RWPE1 (cell line): ENCODE measurements at regions not wholly inside any gene's neighbourhood (a gene's known extent, or its start where the extent isn't known, plus 50 kb on each side); places are given as distances from the start of the nearest gene placed in this dataset.

Experiments used
- CTCF ChIA-PET: fragments of 350-600 bp; sonication (Branson Sonifier 250); formaldehyde crosslinking; extraction: SDS; loops from one replicate; lab custom pipeline; 2021; lab: Yijun Ruan, JAX
- POLR2A ChIA-PET: fragments of 400-600 bp; formaldehyde crosslinking; extraction: SDS; loops from one replicate; lab custom pipeline; 2020; ENCODE audit warnings: antibody characterized with exemption; ENCODE audit not compliant: low non-redundant PET; lab: Yijun Ruan, JAX
- DNase-seq: peaks from one replicate; pipeline ENCODE4 v3.0.0; 2012; ENCODE audit warnings: low spot score
- H3K27ac ChIP-seq: fragments of 450-650 bp; 2 replicates; pipeline ENCODE4 v1.5.1; 2017
- TF ChIP-seq, protein P1 (sequence below): fragments of 450-650 bp; conservative IDR thresholded peaks from 2 replicates; pipeline ENCODE4 v1.5.1; 2017; ENCODE audit warnings: low read depth, mild to moderate bottlenecking

DNA sequence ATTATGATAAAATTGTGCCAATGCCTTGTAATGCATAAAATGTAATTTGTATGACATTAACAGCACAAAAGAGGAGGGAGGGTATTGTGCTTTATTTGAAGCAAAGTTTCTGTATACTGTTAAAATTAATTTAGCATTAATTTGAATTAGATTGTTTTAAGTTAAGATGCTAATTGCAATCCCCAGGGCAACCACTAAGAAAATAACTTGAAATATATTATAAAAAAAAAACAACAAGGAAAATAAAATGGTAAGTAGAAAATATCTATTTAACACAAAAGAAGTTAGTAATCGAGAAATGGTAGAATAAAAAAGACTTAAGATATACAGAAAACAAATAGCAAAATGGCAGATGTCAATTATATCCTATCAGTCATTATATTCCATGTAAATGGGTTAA, 131.4 kb upstream of the KAZN start:
- TF ChIP-seq, protein P1, sequence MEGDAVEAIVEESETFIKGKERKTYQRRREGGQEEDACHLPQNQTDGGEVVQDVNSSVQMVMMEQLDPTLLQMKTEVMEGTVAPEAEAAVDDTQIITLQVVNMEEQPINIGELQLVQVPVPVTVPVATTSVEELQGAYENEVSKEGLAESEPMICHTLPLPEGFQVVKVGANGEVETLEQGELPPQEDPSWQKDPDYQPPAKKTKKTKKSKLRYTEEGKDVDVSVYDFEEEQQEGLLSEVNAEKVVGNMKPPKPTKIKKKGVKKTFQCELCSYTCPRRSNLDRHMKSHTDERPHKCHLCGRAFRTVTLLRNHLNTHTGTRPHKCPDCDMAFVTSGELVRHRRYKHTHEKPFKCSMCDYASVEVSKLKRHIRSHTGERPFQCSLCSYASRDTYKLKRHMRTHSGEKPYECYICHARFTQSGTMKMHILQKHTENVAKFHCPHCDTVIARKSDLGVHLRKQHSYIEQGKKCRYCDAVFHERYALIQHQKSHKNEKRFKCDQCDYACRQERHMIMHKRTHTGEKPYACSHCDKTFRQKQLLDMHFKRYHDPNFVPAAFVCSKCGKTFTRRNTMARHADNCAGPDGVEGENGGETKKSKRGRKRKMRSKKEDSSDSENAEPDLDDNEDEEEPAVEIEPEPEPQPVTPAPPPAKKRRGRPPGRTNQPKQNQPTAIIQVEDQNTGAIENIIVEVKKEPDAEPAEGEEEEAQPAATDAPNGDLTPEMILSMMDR: no peak
- DNase-seq: no peak
- no peak overlapping the region for H3K27ac ChIP-seq
- ChIA-PET CTCF (no interaction called here), POLR2A (no interaction called here)

DNA sequence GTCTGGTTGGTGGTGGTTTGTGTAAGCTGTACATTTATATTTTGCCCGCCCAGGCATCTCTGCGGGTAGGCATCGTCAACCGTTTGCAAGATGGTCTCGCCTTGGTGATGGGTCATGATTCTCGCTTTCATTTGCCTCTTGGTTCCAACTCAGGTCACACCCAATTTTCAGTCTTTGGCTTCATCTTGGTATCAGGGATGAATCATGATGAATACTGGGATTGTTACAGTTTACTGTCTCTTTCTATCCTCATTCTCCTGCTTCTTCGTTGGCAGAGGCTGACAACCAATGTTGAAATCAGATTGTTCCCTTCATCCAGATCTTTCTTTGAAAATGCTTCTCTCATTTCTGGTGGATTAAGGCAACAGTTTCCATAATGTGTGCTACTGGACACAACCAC, 129.7 kb upstream of the KAZN start:
- TF ChIP-seq, protein P1: no peak
- no peak for DNase-seq
- no peak overlapping the region for H3K27ac ChIP-seq
- CTCF ChIA-PET: no interaction called here
- POLR2A ChIA-PET: no interaction called here

DNA sequence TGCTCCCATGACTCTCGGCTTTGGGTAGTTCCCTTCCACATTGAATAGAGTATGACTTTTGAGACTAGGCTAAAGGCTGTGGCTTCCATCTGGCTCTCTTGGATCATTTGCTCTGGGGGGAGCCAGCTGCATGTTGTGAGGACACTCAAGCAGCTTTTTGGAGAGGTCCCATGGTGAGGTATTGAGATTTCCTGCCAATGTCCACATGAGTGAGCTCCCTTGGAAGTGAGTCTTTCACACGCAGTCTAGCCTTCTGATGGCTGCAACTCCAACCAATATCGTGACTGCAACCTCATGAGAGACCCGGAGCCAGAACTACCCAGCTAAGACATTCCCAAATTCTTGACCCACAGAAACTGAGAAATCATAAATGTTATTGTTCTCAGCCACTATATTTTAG, 127.7 kb upstream of the KAZN start:
- TF ChIP-seq, protein P1: no peak
- POLR2A ChIA-PET: no interaction called here
- no peak overlapping the region for H3K27ac ChIP-seq
- CTCF ChIA-PET: no interaction called here
- DNase-seq: no peak

DNA sequence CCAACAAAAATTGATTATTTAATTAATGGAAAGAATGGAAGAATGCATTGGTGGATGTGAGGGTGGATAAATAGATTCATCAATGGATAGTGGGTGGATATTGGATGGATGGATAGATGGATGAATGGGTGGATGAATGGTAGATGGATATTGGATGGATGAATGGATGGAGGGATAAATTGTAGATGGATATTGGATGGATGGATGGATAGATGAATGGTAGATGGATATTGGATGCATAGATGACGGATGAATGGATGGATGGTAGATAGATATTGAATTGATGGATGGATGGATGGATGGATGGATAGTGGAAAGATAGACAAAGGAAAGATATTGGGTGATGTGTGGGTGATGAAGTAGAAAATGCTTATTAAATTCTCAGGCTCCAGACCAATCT, 123.6 kb upstream of the KAZN start:
- no peak for DNase-seq
- H3K27ac ChIP-seq: no peak overlapping the region
- ChIA-PET CTCF (no interaction called here), POLR2A (no interaction called here)
- TF ChIP-seq, protein P1: no peak

DNA sequence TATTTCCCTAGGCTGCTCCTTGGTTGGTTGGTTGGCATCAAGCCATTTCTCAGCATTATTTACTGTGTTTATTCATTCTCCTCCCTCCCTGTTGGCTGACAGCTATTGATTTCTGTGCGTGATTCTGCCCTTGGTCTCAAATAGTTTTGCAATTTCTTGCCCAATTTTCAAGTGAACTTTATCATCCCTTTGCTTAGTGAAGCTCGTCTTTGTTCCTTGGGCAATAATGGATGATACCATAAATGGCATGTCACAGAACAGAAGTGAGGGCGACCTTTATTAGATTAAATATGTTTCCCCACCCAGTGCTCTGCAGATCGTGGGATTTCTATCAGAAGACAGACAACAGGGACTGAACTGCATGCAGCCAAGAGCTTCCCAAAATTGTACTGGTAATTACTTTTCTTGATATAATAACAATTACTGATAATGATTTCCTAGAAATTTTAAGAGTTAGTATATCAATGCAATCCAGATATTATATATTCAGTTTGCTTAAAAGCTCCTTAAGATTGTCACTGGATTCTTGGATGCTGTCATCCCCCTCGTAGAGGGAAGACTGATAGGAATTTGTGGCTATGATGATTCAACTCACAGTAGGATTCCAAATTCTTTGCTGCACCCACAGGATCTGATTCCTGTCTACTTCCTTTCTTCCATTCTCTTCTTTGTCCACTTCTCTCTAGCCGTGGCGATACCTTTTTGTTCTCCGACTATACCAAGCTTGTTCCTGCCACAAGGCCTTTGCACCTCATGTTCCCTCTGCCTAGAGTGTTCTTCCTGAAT, 122.1 kb upstream of the KAZN start:
- POLR2A ChIA-PET: no interaction called here
- no peak for DNase-seq
- TF ChIP-seq, protein P1: no peak
- CTCF ChIA-PET: no interaction called here
- no peak overlapping the region for H3K27ac ChIP-seq

DNA sequence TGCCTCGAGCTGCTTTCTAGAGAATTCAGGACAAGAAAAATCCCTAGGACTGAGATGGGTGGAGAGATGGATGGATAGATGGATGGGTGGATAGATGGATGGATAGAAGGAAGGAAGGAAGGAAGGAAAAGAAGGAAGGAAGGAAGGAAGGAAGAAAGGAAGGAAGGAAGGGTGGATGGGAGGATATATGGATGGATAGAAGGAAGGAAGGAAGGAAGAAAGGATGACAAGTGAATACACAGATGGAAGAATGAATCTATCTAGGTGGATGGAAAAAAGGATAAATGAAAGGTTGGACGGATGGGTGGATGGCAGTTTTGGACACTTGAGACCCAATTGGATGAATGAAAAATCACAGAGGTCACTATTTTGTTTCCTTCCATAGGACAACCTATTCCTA, 120.4 kb upstream of the KAZN start:
- POLR2A ChIA-PET: interaction anchor here (0.7 kb wide), 1 partner anchor 9 kb away, joined by 8 read pairs; no protein-coding TSS in a partner anchor
- TF ChIP-seq, protein P1: no peak
- CTCF ChIA-PET: no interaction called here
- H3K27ac ChIP-seq: no peak overlapping the region
- DNase-seq: no peak
